NK-92 (cell line): ENCODE measurements at regions not wholly inside any gene's neighbourhood (a gene's known extent, or its start where the extent isn't known, plus 50 kb on each side); places are given as distances from the start of the nearest gene placed in this dataset.

Experiments
- DNase-seq: peaks from one replicate; lab custom pipeline; 2025; ENCODE audit not compliant: unreplicated experiment; lab: John Stamatoyannopoulos, UW

DNA sequence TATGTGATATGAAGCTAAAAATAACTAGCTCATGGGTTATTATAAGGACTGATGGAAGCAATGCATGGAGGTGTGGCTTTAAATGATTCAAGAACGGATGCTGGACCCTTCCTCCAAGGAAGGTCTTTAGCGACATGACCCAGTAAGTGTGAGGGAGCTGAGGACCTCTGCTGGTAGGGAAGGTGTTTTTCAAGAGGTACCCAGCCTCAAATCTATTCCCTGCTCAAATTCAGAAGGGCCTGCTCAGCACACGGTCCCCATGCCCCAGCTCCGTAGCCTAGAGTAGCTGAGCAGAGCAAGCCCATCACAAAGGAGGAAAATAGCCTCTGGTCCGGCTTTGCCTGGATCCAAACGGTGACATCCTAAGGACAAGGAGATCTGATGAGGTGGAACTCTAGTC is 266.2 kb upstream of the IGF1R start:
- DNase-seq, result no peak

DNA sequence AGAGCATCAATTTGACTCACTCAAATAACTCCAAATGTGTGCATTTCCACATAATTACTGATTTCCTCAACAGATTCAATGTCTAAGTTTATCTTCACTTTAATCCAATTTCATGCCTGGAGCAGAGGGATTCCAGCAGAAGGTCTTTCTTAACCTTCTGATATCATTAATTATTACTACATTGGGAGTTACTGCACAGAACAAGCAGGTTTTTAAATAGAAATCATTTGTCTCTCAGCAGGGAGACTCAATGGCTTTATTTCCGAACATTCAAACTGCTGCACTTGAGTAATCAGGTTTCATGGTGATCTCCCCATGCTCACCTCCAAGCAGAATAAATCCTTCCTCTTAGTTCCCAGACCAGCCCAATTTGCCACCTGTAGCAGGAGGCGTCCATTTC is 264.8 kb upstream of the IGF1R start:
- DNase-seq, result no peak

DNA sequence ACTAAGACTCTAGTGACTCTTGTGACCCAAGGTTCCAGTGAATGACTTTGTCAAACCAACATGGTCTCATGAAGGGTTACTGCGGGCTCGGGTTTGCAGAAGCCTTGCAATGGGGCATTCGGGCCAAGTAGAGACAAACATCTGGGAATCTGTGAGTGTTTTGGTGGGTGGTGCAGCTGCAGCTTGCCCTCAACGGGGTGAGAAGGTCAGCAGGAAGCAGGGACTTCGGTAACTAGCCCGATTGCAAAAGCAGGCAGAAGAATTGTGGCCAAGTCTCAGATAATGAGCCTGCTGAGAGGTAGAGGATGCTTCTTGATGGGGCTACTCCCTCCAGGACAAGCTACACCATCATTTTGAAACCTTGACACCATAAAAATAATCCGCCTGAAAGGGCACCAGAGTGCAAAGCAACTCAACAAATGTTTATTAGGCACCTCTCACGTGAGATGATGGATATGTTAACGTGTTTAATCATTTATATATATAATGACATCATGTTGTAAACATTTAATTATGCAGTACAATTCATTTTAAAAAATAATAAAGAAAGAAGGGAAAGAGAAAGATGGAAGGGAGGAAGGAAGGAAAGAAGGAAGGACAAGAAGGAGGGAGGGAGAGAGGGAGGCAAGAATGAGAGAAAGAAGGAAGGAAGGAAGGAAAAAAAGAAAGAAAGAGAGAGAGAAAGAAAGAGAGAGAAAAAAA is 263.9 kb upstream of the IGF1R start:
- DNase-seq, result no peak

DNA sequence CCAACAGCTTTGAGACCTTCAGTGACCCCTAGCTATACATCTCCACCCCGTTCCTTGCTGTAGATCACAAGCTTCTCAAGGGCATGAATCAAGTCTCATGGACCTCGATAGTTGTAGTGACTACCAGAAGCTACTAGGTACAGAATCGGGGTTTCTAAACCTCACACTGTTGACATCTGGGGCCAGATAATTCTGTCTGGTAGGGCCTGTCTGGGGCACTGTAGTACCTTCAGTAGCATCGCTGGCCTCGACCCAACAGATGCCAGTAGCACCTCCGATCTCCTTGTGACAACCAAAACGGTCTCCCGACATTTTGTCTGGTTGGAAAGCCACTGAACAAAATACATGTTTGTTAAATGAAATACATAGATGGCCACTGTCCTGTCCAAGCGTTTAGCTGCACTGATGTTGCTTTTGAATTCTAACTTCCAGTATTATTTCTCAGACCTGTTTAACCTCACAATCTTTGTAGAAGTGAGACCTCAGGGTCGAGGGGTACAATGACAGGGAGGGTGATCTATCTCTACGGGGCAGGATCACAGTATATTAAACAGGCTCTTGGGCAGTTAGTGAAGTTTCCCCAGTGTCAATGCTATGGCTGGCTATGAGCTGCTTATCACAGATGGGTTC is 262.5 kb upstream of the IGF1R start:
- no peak for DNase-seq

DNA sequence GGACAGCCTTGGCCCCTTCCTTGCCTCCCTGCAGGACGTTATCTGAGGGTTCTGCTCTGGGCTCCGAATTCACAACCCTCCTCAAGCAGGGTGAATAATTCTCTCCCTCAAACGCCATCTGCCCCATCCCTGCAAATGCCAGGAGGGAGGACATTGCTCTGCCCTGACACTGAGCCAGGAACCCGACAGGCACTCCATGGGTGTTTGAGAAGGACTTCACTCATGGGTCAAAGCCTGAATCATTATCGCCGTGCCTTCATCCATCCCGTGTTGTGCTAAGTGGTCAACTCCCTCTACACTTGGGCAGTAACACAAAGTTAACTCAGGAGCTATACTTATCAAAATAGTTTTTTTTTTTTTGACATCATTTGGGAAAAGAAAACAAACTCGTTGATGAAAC is 261.8 kb upstream of the IGF1R start:
- no peak for DNase-seq

DNA sequence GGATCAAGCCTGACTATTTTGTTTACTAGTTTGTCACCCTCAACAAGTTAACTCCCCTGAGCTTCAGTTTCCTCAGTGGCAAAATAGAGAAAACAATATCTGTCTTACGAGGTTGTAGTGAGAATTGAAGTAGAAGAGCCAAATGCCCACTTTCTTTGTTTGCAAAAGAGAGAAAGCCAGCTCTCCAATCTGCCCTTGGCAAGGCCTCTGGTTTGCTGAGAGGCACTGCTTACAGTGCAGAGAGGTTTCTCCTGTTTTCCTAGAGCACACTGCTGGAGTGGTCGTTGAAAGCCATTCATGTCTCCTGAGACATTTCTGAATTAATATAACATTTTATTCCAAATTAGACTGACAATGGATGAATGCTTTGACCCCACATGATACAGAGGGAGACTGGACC is 260.5 kb upstream of the IGF1R start:
- DNase-seq, result no peak

DNA sequence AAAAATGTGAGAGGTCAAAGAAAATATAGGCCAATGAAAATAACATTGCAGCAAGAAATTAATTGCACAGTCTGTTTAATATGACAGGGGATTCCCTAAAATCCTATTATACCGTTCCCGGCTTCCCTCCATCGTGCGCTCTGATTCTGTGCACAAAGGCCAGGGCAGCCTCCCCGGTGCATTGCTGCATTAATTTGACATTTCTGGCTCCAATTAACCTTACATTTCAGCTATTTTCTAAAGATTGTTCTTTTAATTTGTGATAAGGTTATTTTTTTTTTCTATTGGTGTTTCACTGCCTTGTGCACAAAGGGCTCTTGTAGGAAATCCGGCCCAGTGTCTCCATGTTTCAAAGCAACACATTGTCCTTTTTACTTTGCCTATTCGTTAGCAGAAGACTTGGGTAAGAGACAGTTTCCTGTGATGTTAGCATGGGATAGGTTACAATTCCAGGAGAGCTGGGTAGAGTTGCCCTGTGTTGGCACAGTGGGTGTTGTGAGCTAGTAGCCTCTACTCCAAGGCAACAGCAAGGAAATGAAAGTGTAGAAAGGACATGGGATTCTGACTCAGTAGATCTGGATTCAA is 257.3 kb upstream of the IGF1R start:
- DNase-seq, result no peak

DNA sequence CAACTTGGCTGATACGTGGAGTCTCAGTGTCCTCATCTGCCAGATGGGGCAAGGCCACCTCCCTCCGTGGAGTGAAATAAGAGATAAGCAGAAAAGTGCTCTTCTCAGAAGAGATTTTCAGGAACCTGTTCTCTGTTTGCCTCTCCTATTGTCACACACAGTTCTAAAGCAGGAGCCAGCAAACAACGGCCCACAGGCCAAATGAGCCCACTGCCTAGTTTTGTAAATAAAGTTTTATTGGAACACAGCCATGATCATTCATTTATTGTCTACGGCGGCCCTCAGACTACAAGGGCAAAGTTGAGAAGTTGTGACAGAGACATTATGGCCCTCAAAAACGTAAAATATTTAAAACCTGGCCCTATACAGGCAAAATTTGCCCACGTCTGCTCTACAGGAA is 256.8 kb upstream of the IGF1R start:
- DNase-seq, result no peak

DNA sequence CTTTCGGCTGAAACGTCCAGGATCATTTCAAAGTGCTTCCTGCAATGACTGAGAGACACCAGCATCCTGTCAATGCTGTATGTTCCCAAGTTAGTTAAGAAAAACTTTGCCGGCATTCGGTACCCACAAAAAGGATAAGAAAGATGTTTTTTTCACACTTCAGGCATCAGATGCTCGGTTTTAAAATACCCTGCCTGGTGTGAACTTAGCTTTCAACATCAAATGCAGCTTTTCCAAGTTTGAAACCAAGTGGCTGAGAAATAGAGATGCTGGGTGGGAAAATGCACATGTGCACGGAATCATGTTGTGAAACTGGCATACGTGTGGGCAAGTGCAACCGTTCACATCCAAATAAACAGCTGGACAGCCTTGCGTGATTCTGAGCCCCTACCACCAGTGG is 254.9 kb upstream of the IGF1R start:
- no peak for DNase-seq

DNA sequence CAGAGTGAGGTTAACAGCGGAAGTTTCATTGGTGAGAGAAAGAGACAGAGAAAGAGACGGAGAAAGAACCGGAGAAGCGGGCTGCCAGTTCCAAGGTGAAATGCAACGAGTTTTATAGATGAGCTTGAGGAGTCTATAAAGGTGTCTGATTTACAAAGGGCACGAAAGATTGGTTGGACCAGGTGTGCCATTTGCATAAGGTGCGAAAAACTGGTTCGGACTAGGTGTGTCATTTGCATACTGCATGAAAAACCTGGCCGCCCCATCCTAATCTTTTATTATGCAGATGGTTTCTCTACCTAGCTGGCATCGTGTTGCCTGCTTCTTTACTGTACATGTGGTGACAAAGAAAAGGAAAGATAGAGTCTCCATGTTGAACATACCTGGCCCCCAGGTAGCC is 253.8 kb upstream of the IGF1R start:
- DNase-seq, result no peak

DNA sequence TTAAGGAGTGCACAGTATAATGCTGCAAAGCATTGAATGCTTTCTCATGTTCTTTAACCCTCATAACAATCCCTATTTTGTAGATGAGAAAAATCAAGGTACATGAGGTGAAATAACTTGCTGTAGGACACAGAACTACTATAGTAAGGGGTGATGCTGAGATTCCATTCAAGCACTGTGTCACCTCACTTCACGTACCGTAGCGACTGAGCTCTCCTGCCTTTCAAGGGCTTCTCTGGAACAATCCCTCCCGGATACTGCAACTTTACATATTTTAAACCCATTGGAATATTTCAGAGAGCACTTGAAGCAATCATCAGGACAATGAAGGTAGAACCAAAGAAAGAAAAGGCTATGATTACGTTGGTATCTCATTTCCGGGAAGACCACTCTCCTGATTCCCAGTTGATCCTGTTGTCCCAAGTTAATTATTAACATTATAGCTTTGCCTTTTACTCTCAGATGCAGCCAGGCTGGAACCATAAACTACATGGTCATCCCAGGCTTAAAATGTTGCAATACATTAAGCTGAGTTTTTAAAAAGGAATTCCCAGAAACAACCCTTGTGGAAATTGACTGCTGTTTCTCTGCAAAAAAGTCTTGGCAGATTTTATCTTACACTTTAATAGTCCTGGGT is 252.2 kb upstream of the IGF1R start:
- DNase-seq, result no peak

DNA sequence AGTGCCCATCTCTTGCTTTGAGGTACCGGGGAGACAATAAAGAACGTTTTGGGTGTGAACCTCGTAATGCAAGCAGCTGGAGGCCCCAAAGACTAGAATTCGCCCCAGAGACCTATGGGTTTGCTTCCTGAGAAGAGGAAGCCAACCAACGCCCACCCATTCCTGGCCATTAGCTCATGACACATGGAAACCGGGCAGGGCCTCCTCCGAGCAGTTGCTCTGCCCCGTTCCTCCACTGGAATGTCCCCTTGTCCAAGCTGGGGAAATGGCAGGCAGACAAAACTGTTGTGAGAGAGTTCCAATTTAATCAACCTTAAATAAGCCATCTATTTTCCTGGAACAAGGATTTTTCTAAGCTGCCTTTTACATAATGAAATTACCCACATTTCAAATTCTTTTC is 250.9 kb upstream of the IGF1R start:
- no peak for DNase-seq

DNA sequence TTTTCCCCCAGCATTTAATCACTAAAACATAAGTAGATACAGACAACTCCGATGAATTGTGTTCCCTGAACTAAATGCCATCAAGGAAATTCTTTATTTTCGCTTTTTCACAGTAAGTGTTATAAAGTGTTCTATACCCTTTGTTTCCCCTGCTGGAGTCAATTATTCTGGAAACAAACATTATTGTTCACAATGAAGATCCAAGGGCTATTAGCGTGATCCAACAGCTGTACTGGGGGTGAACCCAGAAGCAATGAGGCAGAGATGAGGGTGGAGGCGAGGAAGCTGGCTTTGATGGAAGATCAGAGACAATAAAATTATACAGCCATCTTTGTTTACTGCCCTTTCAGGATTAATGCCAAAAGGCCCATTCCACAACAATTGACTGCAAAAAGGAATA is 250.3 kb upstream of the IGF1R start:
- no peak for DNase-seq

DNA sequence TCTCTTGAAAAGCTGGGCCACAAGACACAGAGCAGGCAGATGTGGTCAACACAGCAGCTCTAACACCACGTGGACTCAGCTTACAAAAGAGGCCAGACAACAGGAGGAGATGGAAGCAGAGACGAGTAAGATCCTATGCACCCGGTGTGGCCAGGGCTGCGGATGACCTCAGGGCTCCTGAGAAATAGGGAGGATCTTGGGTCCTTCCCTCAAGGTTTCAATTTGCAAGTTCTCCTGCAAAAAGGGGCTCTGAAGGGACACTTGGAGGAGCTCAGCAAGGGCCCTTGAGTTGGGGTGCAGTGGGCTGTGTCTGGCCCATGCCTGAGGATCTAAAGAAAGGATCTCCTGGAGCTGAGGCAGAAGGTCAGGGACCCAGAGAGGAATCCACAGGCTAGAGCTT is 249.5 kb upstream of the IGF1R start:
- DNase-seq, result no peak

DNA sequence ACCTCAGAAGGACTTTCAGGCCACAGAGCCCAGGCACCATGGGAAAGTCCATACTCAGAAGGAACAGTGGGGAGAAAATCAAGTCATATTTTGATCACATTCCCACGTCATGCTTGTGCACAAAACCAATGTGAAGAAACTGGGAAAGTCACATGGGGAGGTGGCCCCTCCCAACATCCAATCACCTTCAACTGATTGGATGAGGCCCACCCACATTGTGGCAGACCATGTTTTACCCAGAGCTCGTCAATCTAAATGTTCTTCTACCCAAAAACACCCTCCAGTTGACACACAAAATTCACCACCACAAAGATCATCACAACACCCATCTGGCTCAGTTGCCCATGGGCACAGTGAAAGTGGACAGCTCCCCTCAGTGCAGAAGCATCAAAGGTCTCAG is 248.2 kb upstream of the IGF1R start:
- no peak for DNase-seq

DNA sequence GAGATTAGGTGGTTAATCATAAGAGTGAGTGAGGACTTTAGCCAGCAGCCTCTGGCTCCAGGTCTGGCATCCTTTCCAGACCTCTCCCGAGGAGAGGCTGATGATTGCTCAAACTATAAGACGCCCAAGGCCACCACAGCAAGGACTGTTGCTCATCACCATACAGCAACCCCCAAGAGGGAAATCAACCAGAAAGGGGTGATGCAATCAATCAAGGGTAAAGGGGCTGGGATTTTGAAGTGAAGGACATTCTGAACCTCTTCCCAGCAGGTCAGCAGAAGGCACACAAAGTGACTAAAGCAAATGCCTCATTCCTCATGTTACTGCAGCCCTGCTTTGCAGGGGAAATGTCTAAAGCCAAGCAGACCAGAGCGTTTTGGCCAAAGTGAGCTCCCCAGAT is 247.3 kb upstream of the IGF1R start:
- DNase-seq, result no peak

DNA sequence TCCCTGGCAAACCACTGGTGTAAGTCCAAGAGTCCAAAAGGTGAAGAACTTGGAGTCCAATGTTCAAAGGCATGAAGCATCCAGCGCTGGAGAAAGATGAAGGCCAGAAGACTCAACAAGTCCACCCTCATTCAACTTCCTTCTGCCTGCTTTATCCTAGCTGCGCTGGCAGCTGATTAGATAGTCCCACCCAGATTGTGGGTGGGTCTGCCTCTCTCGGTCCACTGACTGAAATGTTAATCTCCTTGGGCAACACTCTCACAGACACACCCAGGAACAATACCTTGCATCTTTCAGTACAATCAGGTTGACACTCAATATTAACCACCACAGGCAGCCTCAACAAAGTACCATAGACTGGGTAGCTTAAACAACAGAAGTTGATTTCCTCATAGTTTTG is 245.9 kb upstream of the IGF1R start:
- DNase-seq, result no peak

DNA sequence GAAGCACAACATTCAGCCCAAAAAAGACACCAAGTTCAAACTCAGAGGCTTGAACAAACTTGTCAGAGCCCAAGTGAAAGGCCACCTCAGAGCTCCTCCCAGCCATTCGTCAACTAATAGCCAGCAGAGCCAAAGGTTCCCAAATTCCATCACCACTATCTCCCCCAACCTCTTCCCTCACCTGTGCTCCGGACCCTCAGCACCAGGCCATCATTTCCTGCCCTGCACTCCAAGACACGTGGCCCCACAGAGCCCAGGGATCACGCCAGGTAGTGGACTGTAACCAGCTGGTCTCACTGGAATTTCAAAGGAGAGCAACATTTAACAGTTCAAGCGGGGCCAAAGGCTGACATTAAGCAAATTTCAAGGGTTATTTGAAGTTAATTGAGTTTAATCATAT is 245.2 kb upstream of the IGF1R start:
- DNase-seq, result no peak

DNA sequence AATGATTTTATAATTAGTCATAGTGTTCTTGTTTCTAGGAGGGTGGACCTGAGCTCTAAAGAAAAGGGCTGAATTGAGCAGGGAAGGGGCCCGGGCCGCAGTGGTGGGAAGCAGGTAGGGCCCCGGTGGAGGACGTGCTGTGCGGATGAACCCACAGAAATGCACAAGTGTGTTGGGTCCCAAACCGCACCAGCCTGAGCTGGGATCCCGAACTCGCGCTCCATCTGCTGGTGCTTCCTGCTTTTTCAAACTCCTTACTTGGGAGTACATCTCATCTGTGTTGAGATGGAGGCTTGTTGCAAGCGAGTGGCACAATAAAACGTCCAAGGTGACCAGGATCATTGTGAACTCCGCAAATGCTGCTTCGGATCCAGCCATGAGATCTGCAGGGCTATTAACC is 244.8 kb upstream of the IGF1R start:
- DNase-seq, result no peak

DNA sequence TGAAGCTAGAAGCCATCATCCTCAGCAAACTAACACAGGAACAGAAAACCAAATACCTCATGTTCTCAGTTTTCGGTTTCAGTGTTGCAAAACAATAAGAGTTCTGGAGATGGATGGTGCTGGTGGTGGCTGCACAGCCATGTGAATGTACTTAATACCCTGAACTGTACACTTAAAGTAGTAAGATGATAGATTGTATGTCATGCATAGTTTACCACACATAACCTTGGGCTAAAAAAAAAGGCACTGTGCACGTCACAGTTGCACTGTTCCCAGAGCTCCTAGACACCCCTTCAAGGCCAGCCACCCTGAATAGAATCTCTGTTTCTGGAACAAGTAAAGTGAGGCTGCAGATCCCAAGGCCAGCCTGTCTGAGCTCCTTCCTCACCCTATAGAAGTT is 243.3 kb upstream of the IGF1R start:
- DNase-seq, result no peak

DNA sequence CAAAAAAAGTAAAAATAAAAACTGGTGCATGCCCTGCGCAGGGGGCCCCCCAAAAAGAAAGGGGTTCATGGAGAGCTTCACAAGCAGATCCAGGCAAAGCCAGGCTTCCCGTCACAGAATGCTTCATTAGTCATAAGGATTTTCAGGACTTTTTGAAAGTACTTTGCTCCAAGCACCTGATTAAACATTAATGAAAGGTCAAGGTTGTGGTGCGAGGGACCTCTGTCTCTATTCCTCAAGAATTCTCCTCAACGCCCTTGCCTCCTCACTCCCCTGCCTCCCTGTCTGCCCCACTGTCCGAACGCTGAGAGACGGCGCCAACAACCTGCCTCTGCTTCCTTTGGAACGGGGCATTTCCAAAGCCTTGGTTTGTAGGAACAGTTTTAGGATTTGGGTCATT is 240.1 kb upstream of the IGF1R start:
- DNase-seq, result no peak

DNA sequence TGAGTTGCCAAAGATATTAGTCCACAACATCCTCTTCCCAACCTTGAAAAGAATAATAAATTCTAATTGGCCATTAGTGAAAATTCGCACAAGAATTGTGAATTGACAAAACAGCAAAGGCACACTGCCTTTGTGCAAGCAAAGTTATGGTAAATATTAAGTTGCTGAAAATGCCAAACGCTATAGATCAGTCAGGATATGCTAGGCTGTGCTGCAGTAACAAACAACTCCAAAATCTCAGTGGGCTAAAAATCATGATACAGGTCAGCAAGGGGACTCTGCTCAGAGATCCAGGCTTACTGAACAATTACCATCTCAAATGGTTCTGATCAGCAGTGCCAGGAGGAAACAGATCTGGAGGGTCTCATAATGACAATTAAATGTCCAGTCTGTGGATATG is 238.0 kb upstream of the IGF1R start:
- DNase-seq, result no peak
